ENCODE measurements at regions not wholly inside any gene's neighbourhood (a gene's known extent, or its start where the extent isn't known, plus 50 kb on each side); places are given as distances from the start of the nearest gene placed in this dataset.

GRCh38 chr10:52541006-52541473 lies 227.0 kb downstream of the DKK1 start:
- Histone ChIP-seq H3K27ac (ENCODE audit: low read depth in 1 of 2, low read length in 2 of 2) (no peak overlapping the region), H3K9ac (ENCODE audit: low read depth in 1 of 2, low read length in 2 of 2) (no peak overlapping the region), H3K27me3 (ENCODE audit: control insufficient read depth in 4 of 4, insufficient read depth in 4 of 4, low read length in 3 of 4) (peaks cover 0 to 3% (median 0%) of the 10 kb centered on the region in 4 donors), H3K4me3 (ENCODE audit: low read depth in 1 of 3, low read length in 3 of 3) (no peak overlapping the region), H3K36me3 (ENCODE audit: control insufficient read depth in 4 of 4, insufficient read depth in 3 of 4, low read depth in 1 of 4, low read length in 3 of 4) (no peaks in the 10 kb centered on the region), H3K9me3 (ENCODE audit: control insufficient read depth in 4 of 4, low read length in 3 of 4) (no peaks in the 10 kb centered on the region), H3K4me1 (ENCODE audit: control insufficient read depth in 4 of 4, insufficient read depth in 4 of 4, low read length in 3 of 4) (no peaks in the 10 kb centered on the region)
- no peak for DNase-seq (ENCODE audit: low spot score)
- TF ChIP-seq EGR1 (IDR thresholded peaks at IDR 0.05; ENCODE audit: low read depth in 2 of 2) (no peak), RXRA (IDR thresholded peaks at IDR 0.05) (no peak), SP1 (IDR thresholded peaks at IDR 0.05) (no peak), HNF4A (conservative IDR thresholded peaks at IDR 0.05) (no peak), TAF1 (conservative IDR thresholded peaks at IDR 0.05) (no peak), FOXA1 (IDR thresholded peaks at IDR 0.05) (no peak), RAD21 (IDR thresholded peaks at IDR 0.05) (no peak), NR2F2 (IDR thresholded peaks at IDR 0.05) (no peak), FOXA2 (IDR thresholded peaks at IDR 0.05) (no peak), MAX (IDR thresholded peaks at IDR 0.05) (no peak), GABPA (IDR thresholded peaks at IDR 0.05 in 1 of 2, conservative IDR thresholded peaks at IDR 0.05 in 1 of 2) (no peak), CTCF (IDR thresholded peaks at IDR 0.05; ENCODE audit: low read depth, low read length, missing input control) (no peak), JUND (IDR thresholded peaks at IDR 0.05) (no peak), HNF4G (IDR thresholded peaks at IDR 0.05) (no peak), YY1 (IDR thresholded peaks at IDR 0.05) (no peak), ATF3 (IDR thresholded peaks at IDR 0.05) (no peak)
- TF ChIP-seq, protein P1, sequence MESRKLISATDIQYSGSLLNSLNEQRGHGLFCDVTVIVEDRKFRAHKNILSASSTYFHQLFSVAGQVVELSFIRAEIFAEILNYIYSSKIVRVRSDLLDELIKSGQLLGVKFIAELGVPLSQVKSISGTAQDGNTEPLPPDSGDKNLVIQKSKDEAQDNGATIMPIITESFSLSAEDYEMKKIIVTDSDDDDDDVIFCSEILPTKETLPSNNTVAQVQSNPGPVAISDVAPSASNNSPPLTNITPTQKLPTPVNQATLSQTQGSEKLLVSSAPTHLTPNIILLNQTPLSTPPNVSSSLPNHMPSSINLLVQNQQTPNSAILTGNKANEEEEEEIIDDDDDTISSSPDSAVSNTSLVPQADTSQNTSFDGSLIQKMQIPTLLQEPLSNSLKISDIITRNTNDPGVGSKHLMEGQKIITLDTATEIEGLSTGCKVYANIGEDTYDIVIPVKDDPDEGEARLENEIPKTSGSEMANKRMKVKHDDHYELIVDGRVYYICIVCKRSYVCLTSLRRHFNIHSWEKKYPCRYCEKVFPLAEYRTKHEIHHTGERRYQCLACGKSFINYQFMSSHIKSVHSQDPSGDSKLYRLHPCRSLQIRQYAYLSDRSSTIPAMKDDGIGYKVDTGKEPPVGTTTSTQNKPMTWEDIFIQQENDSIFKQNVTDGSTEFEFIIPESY (IDR thresholded peaks at IDR 0.05): no peak
- TF ChIP-seq, protein P2, sequence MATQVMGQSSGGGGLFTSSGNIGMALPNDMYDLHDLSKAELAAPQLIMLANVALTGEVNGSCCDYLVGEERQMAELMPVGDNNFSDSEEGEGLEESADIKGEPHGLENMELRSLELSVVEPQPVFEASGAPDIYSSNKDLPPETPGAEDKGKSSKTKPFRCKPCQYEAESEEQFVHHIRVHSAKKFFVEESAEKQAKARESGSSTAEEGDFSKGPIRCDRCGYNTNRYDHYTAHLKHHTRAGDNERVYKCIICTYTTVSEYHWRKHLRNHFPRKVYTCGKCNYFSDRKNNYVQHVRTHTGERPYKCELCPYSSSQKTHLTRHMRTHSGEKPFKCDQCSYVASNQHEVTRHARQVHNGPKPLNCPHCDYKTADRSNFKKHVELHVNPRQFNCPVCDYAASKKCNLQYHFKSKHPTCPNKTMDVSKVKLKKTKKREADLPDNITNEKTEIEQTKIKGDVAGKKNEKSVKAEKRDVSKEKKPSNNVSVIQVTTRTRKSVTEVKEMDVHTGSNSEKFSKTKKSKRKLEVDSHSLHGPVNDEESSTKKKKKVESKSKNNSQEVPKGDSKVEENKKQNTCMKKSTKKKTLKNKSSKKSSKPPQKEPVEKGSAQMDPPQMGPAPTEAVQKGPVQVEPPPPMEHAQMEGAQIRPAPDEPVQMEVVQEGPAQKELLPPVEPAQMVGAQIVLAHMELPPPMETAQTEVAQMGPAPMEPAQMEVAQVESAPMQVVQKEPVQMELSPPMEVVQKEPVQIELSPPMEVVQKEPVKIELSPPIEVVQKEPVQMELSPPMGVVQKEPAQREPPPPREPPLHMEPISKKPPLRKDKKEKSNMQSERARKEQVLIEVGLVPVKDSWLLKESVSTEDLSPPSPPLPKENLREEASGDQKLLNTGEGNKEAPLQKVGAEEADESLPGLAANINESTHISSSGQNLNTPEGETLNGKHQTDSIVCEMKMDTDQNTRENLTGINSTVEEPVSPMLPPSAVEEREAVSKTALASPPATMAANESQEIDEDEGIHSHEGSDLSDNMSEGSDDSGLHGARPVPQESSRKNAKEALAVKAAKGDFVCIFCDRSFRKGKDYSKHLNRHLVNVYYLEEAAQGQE (IDR thresholded peaks at IDR 0.05): no peak
- 12% methylated on average over 2 of the region's 2 CpGs for WGBS
